WTC11 (cell line): ENCODE measurements at regions not wholly inside any gene's neighbourhood (a gene's known extent, or its start where the extent isn't known, plus 50 kb on each side); places are given as distances from the start of the nearest gene placed in this dataset.

Experiments used
- ATAC-seq: fragments of 200-7000 bp; cut with Tn5 transposase; 2 replicates; pipeline ENCODE4 v1.10.0; 2021; ENCODE audit warnings: mild to moderate bottlenecking, moderate library complexity
- CTCF ChIA-PET: fragments of 300-600 bp; sonication (Branson Sonifier 250); formaldehyde crosslinking; loops from one replicate; lab custom pipeline; 2021; ENCODE audit warnings: antibody characterized with exemption; lab: Charles Lee
- POLR2A ChIA-PET: fragments of 350-600 bp; sonication (Branson Sonifier 250); formaldehyde crosslinking; loops from one replicate; lab custom pipeline; 2021; ENCODE audit warnings: antibody characterized with exemption; lab: Charles Lee
- DNase-seq: peaks from one replicate; pipeline ENCODE4 v3.0.0; 2021; ENCODE audit warnings: low spot score
- H3K27ac Mint-ChIP-seq: 2 replicates; pipeline ENCODE4 v1.8.0; 2021; ENCODE audit warnings: mixed read lengths
- H3K27me3 Mint-ChIP-seq: 2 replicates; pipeline ENCODE4 v1.8.0; 2021; ENCODE audit warnings: low read depth, mild to moderate bottlenecking, moderate library complexity, mixed read lengths
- H3K36me3 Mint-ChIP-seq: 2 replicates; pipeline ENCODE4 v1.8.0; 2021; ENCODE audit warnings: mixed read lengths
- H3K4me1 Mint-ChIP-seq: 2 replicates; pipeline ENCODE4 v1.8.0; 2022; ENCODE audit warnings: mixed read lengths
- H3K4me3 Mint-ChIP-seq: 2 replicates; pipeline ENCODE4 v1.8.0; 2021; ENCODE audit warnings: mild to moderate bottlenecking, moderate library complexity, mixed read lengths
- H3K9me3 Mint-ChIP-seq: 2 replicates; pipeline ENCODE4 v1.8.0; 2021; ENCODE audit warnings: mixed read lengths
- ATF1 ChIP-seq: sonication (generic); formaldehyde crosslinking; IDR thresholded peaks from 2 replicates; pipeline ENCODE4 v1.8.1; 2023; ENCODE audit warnings: mild to moderate bottlenecking, moderate library complexity, missing genetic modification reagents
- ATF2 ChIP-seq: sonication (generic); formaldehyde crosslinking; IDR thresholded peaks from 2 replicates; pipeline ENCODE4 v1.8.1; 2022; ENCODE audit warnings: low read depth, missing genetic modification reagents, borderline replicate concordance
- ATF3 ChIP-seq: sonication (generic); formaldehyde crosslinking; conservative IDR thresholded peaks from 2 replicates; pipeline ENCODE4 v1.8.1; 2022; ENCODE audit warnings: mild to moderate bottlenecking, missing genetic modification reagents
- CDX4 ChIP-seq: fragments of 250-450 bp; sonication (Bioruptor Pico); IDR thresholded peaks from 2 replicates; pipeline ENCODE4 v1.9.0; 2021; ENCODE audit warnings: moderate library complexity, mild to moderate bottlenecking, inconsistent platforms, borderline replicate concordance
- CREB1 ChIP-seq: sonication (generic); formaldehyde crosslinking; IDR thresholded peaks from 2 replicates; pipeline ENCODE4 v1.8.0; 2023; ENCODE audit warnings: mild to moderate bottlenecking, missing genetic modification reagents
- CTCF ChIP-seq: fragments of 200-600 bp; IDR thresholded peaks from 2 replicates; pipeline ENCODE4 v1.8.0; 2022; ENCODE audit warnings: antibody characterized with exemption
- EMX1 ChIP-seq: fragments of 250-450 bp; sonication (Bioruptor Pico); IDR thresholded peaks from 2 replicates; pipeline ENCODE4 v1.8.0; 2021; ENCODE audit warnings: mild to moderate bottlenecking
- ETV6 ChIP-seq: sonication (generic); formaldehyde crosslinking; IDR thresholded peaks from 2 replicates; pipeline ENCODE4 v1.8.1; 2022; ENCODE audit warnings: mild to moderate bottlenecking, missing genetic modification reagents
- FOXK1 ChIP-seq: sonication (generic); formaldehyde crosslinking; IDR thresholded peaks from 2 replicates; pipeline ENCODE4 v1.8.0; 2022; ENCODE audit warnings: mild to moderate bottlenecking, moderate library complexity, missing genetic modification reagents
- GRHL2 ChIP-seq: fragments of 250-450 bp; sonication (Bioruptor Pico); IDR thresholded peaks from 2 replicates; pipeline ENCODE4 v1.8.0; 2022; ENCODE audit warnings: mild to moderate bottlenecking, moderate library complexity; ENCODE audit not compliant: insufficient replicate concordance, severe bottlenecking
- IRF1 ChIP-seq: sonication (generic); formaldehyde crosslinking; IDR thresholded peaks from 2 replicates; pipeline ENCODE4 v1.8.0; 2023; ENCODE audit warnings: missing genetic modification reagents
- IRF2 ChIP-seq: sonication (generic); formaldehyde crosslinking; IDR thresholded peaks from 2 replicates; pipeline ENCODE4 v1.8.0; 2022; ENCODE audit warnings: low read depth, missing genetic modification reagents, borderline replicate concordance
- JUN ChIP-seq: sonication (generic); formaldehyde crosslinking; IDR thresholded peaks from 2 replicates; pipeline ENCODE4 v1.8.0; 2023; ENCODE audit warnings: mild to moderate bottlenecking, missing genetic modification reagents
- NFYB ChIP-seq: sonication (generic); formaldehyde crosslinking; conservative IDR thresholded peaks from 2 replicates; pipeline ENCODE4 v1.8.0; 2022; ENCODE audit warnings: low read depth, missing genetic modification reagents
- PRRX2 ChIP-seq: fragments of 250-450 bp; sonication (Bioruptor Pico); IDR thresholded peaks from 2 replicates; pipeline ENCODE4 v1.8.0; 2021; ENCODE audit warnings: mild to moderate bottlenecking
- SP1 ChIP-seq: sonication (generic); formaldehyde crosslinking; conservative IDR thresholded peaks from 2 replicates; pipeline ENCODE4 v1.8.1; 2022; ENCODE audit warnings: missing genetic modification reagents
- USF1 ChIP-seq: sonication (generic); formaldehyde crosslinking; IDR thresholded peaks from 2 replicates; pipeline ENCODE4 v1.8.0; 2022; ENCODE audit warnings: mild to moderate bottlenecking, missing genetic modification reagents
- ZBTB43 ChIP-seq: sonication (generic); formaldehyde crosslinking; IDR thresholded peaks from 2 replicates; pipeline ENCODE4 v1.8.1; 2023; ENCODE audit warnings: mild to moderate bottlenecking, missing genetic modification reagents
- ZNF416 ChIP-seq: fragments of 250-450 bp; sonication (Bioruptor Pico); IDR thresholded peaks from 2 replicates; pipeline ENCODE4 v1.9.0; 2021; ENCODE audit warnings: mild to moderate bottlenecking, inconsistent platforms
- ZNF532 ChIP-seq: fragments of 250-450 bp; sonication (Bioruptor Pico); IDR thresholded peaks from 2 replicates; pipeline ENCODE4 v1.9.0; 2021; ENCODE audit warnings: mild to moderate bottlenecking, borderline replicate concordance

GRCh38 chr15:29434280-29434679, 164.7 kb upstream of the NSMCE3 start:
- no peak for DNase-seq
- Mint-ChIP-seq H3K36me3 (no peaks in the 10 kb centered on the region), H3K9me3 (no peaks in the 10 kb centered on the region), H3K4me3 (no peak overlapping the region), H3K27ac (no peak overlapping the region), H3K4me1 (peaks cover 30% of the 10 kb centered on the region), H3K27me3 (no peaks in the 10 kb centered on the region)
- ChIA-PET CTCF (interaction anchor here (0.7 to 1.5 kb wide), 3 partner anchors 246 to 332 kb away, joined by 3 to 5 read pairs (median 5); no protein-coding TSS in a partner anchor), POLR2A (no interaction called here)
- TF ChIP-seq JUN (CRISPR knock-in tag) (no peak), ETV6 (CRISPR knock-in tag) (no peak)
- ATAC-seq: no peak

- no peak for ATAC-seq
- Mint-ChIP-seq H3K9me3 (no peaks in the 10 kb centered on the region), H3K36me3 (no peaks in the 10 kb centered on the region), H3K27ac (no peak overlapping the region), H3K4me3 (no peak overlapping the region), H3K4me1 (peaks cover 28% of the 10 kb centered on the region)
- CTCF ChIA-PET: interaction anchor here (0.7 to 1.7 kb wide), 4 partner anchors 18 to 332 kb away, joined by 3 to 5 read pairs (median 4); no protein-coding TSS in a partner anchor
- DNase-seq: no peak
- no peak for TF ChIP-seq ZBTB43 (CRISPR knock-in tag)
- no peak for TF ChIP-seq IRF1 (CRISPR knock-in tag)
- TF ChIP-seq ATF1: no peak
- no peak for TF ChIP-seq PRRX2 (CRISPR knock-in tag)
- no peak for TF ChIP-seq CTCF
- no peak for TF ChIP-seq EMX1
- no peak for TF ChIP-seq SP1 (CRISPR knock-in tag)
- no peak for TF ChIP-seq NFYB
- no peak for TF ChIP-seq GRHL2 (CRISPR knock-in tag)
- no peak for TF ChIP-seq ATF3 (CRISPR knock-in tag)
- TF ChIP-seq ATF2: no peak
- TF ChIP-seq ZNF532 (CRISPR knock-in tag): no peak
- TF ChIP-seq USF1 (CRISPR knock-in tag): no peak
- no peak for TF ChIP-seq IRF2
- no peak for TF ChIP-seq FOXK1 (CRISPR knock-in tag)
- TF ChIP-seq ZNF416 (CRISPR knock-in tag): no peak
- TF ChIP-seq CDX4: no peak
- no peak for TF ChIP-seq CREB1 (CRISPR knock-in tag)
- TF ChIP-seq, all 79 proteins: peak for 0
- H3K27me3 Mint-ChIP-seq: no peaks in the 10 kb centered on the region
- POLR2A ChIA-PET: no interaction called here
Observed at GRCh38 chr15:29433507-29434248, 164.1 kb upstream of the NSMCE3 start.
